ENCODE measurements at regions not wholly inside any gene's neighbourhood (a gene's known extent, or its start where the extent isn't known, plus 50 kb on each side); places are given as distances from the start of the nearest gene placed in this dataset.
A peak's percentile ranks its signal among the peaks of the same experiment; 100 is the strongest.

DNA sequence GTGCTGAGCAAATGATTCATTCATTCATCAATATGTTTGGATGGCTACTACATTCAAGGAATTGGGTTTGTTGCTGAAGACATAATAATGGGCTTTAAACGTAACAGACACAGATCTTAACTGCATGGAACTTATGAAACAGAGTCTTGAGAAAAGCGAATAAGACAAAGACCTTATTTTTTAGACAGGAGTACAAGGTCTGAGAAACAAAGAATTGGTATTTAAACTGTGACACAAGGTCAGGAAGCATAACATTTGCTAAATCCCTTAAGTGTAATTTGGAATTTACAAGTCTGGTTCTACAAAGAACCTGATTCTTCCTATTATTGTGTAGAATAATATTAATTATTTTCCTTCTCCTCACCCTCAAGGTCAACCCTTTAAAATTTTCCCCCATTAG is 565.4 kb upstream of the RGS18 start:
- FAIRE-seq (no peak), DNase-seq (ENCODE audit: low read depth, low spot score) (no peak), ATAC-seq (no peak)
- in situ Hi-C loops (cut with MboI): no loop called here
- BruUV-seq (replicated peaks): no TSS peak
- no peak overlapping the region for H3K4me3 ChIP-seq
- H3K9ac ChIP-seq (ENCODE audit: control insufficient read depth, insufficient read depth, low read length): no peak overlapping the region
- no peak overlapping the region for H3K27ac ChIP-seq (ENCODE audit: control insufficient read depth, insufficient read depth)
- ChIA-PET SMC1A (ENCODE audit: uncharacterized antibody, unreplicated experiment) (interaction anchor here (0.8 to 1.5 kb wide), 2 partner anchors 11 to 85 kb away, joined by 3 read pairs; no protein-coding TSS in a partner anchor), RAD21 (ENCODE audit: unreplicated experiment) (no interaction called here), CTCF (no interaction called here), POLR2A (no interaction called here)
- H4K20me1 ChIP-seq (ENCODE audit: control insufficient read depth, insufficient read depth): no peaks in the 10 kb centered on the region
- H3K79me2 ChIP-seq (ENCODE audit: control insufficient read depth, insufficient read depth, low read length): no peaks in the 10 kb centered on the region
- H3K9me3 ChIP-seq (replicated peaks; ENCODE audit: control insufficient read depth, insufficient read depth, low read length): no peaks in the 10 kb centered on the region
- WGBS (ENCODE audit: insufficient coverage, insufficient replicate concordance, low lambda C conversion rate, missing lambda C conversion rate): 21% methylated on average over 2 of the region's 2 CpGs
- H3K4me2 ChIP-seq (ENCODE audit: control insufficient read depth, insufficient read depth): no peak overlapping the region
- H3K27me3 ChIP-seq (replicated peaks in 1 of 2; ENCODE audit: control insufficient read depth in 2 of 2, insufficient read depth in 2 of 2, low read length in 1 of 2): no peaks in the 10 kb centered on the region
- intact Hi-C loops (cut with micrococcal nuclease; ENCODE audit: unreplicated experiment): no loop called here
- TF ChIP-seq EZH2 (IDR thresholded peaks at IDR 0.05; ENCODE audit: borderline replicate concordance, control insufficient read depth, low read depth, low read length): no peak
- TF ChIP-seq, protein P1, sequence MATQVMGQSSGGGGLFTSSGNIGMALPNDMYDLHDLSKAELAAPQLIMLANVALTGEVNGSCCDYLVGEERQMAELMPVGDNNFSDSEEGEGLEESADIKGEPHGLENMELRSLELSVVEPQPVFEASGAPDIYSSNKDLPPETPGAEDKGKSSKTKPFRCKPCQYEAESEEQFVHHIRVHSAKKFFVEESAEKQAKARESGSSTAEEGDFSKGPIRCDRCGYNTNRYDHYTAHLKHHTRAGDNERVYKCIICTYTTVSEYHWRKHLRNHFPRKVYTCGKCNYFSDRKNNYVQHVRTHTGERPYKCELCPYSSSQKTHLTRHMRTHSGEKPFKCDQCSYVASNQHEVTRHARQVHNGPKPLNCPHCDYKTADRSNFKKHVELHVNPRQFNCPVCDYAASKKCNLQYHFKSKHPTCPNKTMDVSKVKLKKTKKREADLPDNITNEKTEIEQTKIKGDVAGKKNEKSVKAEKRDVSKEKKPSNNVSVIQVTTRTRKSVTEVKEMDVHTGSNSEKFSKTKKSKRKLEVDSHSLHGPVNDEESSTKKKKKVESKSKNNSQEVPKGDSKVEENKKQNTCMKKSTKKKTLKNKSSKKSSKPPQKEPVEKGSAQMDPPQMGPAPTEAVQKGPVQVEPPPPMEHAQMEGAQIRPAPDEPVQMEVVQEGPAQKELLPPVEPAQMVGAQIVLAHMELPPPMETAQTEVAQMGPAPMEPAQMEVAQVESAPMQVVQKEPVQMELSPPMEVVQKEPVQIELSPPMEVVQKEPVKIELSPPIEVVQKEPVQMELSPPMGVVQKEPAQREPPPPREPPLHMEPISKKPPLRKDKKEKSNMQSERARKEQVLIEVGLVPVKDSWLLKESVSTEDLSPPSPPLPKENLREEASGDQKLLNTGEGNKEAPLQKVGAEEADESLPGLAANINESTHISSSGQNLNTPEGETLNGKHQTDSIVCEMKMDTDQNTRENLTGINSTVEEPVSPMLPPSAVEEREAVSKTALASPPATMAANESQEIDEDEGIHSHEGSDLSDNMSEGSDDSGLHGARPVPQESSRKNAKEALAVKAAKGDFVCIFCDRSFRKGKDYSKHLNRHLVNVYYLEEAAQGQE (IDR thresholded peaks at IDR 0.05; ENCODE audit: low read depth, low read length): no peak
- no peak for TF ChIP-seq POLR2A (IDR thresholded peaks at IDR 0.05; ENCODE audit: low read depth, low read length)
- no peak for TF ChIP-seq BACH1 (IDR thresholded peaks at IDR 0.05; ENCODE audit: borderline replicate concordance)
- H2AFZ ChIP-seq (ENCODE audit: control insufficient read depth, low read depth, low read length): no peak overlapping the region
- H3K36me3 ChIP-seq (ENCODE audit: control insufficient read depth in 2 of 2, insufficient read depth in 2 of 2, low read length in 1 of 2): no peaks in the 10 kb centered on the region
- no peaks in the 10 kb centered on the region for H3K4me1 ChIP-seq (ENCODE audit: control insufficient read depth, insufficient read depth, low read length)

- H3K9ac ChIP-seq (ENCODE audit: control insufficient read depth, insufficient read depth, low read length): no peak overlapping the region
- POLR2A ChIA-PET: no interaction called here
These were observed 563.1 kb upstream of the RGS18 start for GRCh38 chr1:191595170-191595569.

More at GRCh38 chr1:191595170-191595569, 563.1 kb upstream of the RGS18 start:
- FAIRE-seq (no peak), ATAC-seq (peak; percentile 32; the same call in 2 of the 3 replicates), DNase-seq (ENCODE audit: low read depth, low spot score) (no peak)
- no peak overlapping the region for H3K4me3 ChIP-seq
- H3K4me2 ChIP-seq (ENCODE audit: control insufficient read depth, insufficient read depth): no peak overlapping the region
- no peaks in the 10 kb centered on the region for H3K79me2 ChIP-seq (ENCODE audit: control insufficient read depth, insufficient read depth, low read length)
- no peaks in the 10 kb centered on the region for H3K4me1 ChIP-seq (ENCODE audit: control insufficient read depth, insufficient read depth, low read length)
- no TSS peak for BruUV-seq (replicated peaks)
- no peak overlapping the region for H3K27ac ChIP-seq (ENCODE audit: control insufficient read depth, insufficient read depth)
- no peaks in the 10 kb centered on the region for H4K20me1 ChIP-seq (ENCODE audit: control insufficient read depth, insufficient read depth)
- no peaks in the 10 kb centered on the region for H3K9me3 ChIP-seq (replicated peaks; ENCODE audit: control insufficient read depth, insufficient read depth, low read length)
- in situ Hi-C loops (cut with MboI) (no loop called here), intact Hi-C loops (cut with micrococcal nuclease; ENCODE audit: unreplicated experiment) (no loop called here)
- TF ChIP-seq NRF1 (conservative IDR thresholded peaks at IDR 0.05; ENCODE audit: low read depth, low read length): no peak
- TF ChIP-seq, protein P2, sequence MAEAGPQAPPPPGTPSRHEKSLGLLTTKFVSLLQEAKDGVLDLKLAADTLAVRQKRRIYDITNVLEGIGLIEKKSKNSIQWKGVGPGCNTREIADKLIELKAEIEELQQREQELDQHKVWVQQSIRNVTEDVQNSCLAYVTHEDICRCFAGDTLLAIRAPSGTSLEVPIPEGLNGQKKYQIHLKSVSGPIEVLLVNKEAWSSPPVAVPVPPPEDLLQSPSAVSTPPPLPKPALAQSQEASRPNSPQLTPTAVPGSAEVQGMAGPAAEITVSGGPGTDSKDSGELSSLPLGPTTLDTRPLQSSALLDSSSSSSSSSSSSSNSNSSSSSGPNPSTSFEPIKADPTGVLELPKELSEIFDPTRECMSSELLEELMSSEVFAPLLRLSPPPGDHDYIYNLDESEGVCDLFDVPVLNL (IDR thresholded peaks at IDR 0.05; ENCODE audit: low read depth, low read length): no peak
- TF ChIP-seq RFX5 (IDR thresholded peaks at IDR 0.05; ENCODE audit: low read depth, low read length): no peak
- no peak for TF ChIP-seq CEBPB (IDR thresholded peaks at IDR 0.05; ENCODE audit: borderline replicate concordance in 1 of 2, low read depth in 2 of 2, low read length in 2 of 2)
- TF ChIP-seq MAX (IDR thresholded peaks at IDR 0.05; ENCODE audit: low read depth, low read length): no peak
- CTCF ChIA-PET: no interaction called here
- no peaks in the 10 kb centered on the region for H3K27me3 ChIP-seq (replicated peaks in 1 of 2; ENCODE audit: control insufficient read depth in 2 of 2, insufficient read depth in 2 of 2, low read length in 1 of 2)
- SMC1A ChIA-PET (ENCODE audit: uncharacterized antibody, unreplicated experiment): no interaction called here
- no peaks in the 10 kb centered on the region for H3K36me3 ChIP-seq (ENCODE audit: control insufficient read depth in 2 of 2, insufficient read depth in 2 of 2, low read length in 1 of 2)
- WGBS (ENCODE audit: insufficient coverage, insufficient replicate concordance, low lambda C conversion rate, missing lambda C conversion rate): 22% methylated on average over 3 of the region's 3 CpGs
- RAD21 ChIA-PET (ENCODE audit: unreplicated experiment): no interaction called here
- H2AFZ ChIP-seq (ENCODE audit: control insufficient read depth, low read depth, low read length): no peak overlapping the region

All from GM12878 (cell line).